ENCODE measurements at regions not wholly inside any gene's neighbourhood (a gene's known extent, or its start where the extent isn't known, plus 50 kb on each side); places are given as distances from the start of the nearest gene placed in this dataset.

DNA sequence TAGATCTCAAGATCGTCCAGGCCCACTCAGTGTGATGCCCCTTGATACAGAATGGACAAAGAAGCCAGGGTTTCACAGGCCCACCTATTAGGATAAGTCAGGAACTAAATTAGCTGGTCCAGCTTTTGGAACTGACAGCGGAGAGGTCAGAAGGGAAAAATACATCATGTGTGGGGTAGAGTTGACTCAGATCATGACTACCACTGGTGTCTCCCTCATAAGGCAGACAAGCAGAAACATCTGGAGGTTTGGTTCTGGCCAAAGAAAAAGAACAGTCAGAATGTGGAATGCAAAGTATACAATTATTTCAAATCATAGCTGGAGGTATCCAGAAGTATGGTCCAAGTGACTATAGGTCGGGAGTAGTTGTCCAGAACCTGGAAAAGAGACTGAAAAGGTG lies 621.1 kb upstream of the CELF2 start:
- TF ChIP-seq CTCF (IDR thresholded peaks at IDR 0.05; ENCODE audit: borderline replicate concordance, extremely low read depth, insufficient read depth), result no peak
- H3K4me3 ChIP-seq (ENCODE audit: low read length in 3 of 3), result no peak overlapping the region
- DNase-seq, result no peak
- FAIRE-seq, result no peak
- H3K9me3 ChIP-seq (ENCODE audit: control insufficient read depth in 2 of 3, insufficient read depth in 1 of 3, low read length in 3 of 3), result no peaks in the 10 kb centered on the region
- intact Hi-C loops (cut with DNase I), result no loop called here
- H3K27ac ChIP-seq (ENCODE audit: low read depth in 2 of 2, low read length in 2 of 2), result no peak overlapping the region
- no peaks in the 10 kb centered on the region for H3K4me1 ChIP-seq (ENCODE audit: control insufficient read depth in 2 of 3, insufficient read depth in 2 of 3, low read depth in 1 of 3, low read length in 3 of 3)
- H3K36me3 ChIP-seq (ENCODE audit: control insufficient read depth in 2 of 3, insufficient read depth in 3 of 3, low read length in 3 of 3), result no peaks in the 10 kb centered on the region
- H3K27me3 ChIP-seq (ENCODE audit: control insufficient read depth, insufficient read depth, low read length), result no peaks in the 10 kb centered on the region
- H3K9ac ChIP-seq (ENCODE audit: low read length in 3 of 3), result no peak overlapping the region

- DNase-seq (no peak), FAIRE-seq (no peak)
- Histone ChIP-seq H3K27me3 (ENCODE audit: control insufficient read depth, insufficient read depth, low read length) (no peaks in the 10 kb centered on the region), H3K4me3 (ENCODE audit: low read length in 3 of 3) (no peak overlapping the region), H3K9me3 (ENCODE audit: control insufficient read depth in 2 of 3, insufficient read depth in 1 of 3, low read length in 3 of 3) (no peaks in the 10 kb centered on the region), H3K36me3 (ENCODE audit: control insufficient read depth in 2 of 3, insufficient read depth in 3 of 3, low read length in 3 of 3) (no peaks in the 10 kb centered on the region), H3K4me1 (ENCODE audit: control insufficient read depth in 2 of 3, insufficient read depth in 2 of 3, low read depth in 1 of 3, low read length in 3 of 3) (no peaks in the 10 kb centered on the region), H3K9ac (ENCODE audit: low read length in 3 of 3) (no peak overlapping the region), H3K27ac (ENCODE audit: low read depth in 2 of 2, low read length in 2 of 2) (no peak overlapping the region)
- intact Hi-C loops (cut with DNase I), result no loop called here
- TF ChIP-seq CTCF (IDR thresholded peaks at IDR 0.05; ENCODE audit: borderline replicate concordance, extremely low read depth, insufficient read depth), result no peak
These were observed 619.8 kb upstream of the CELF2 start for GRCh38 chr10:10397906-10398305.

GRCh38 chr10:10403762-10404161 lies 613.9 kb upstream of the CELF2 start:
- no peak for TF ChIP-seq CTCF (IDR thresholded peaks at IDR 0.05; ENCODE audit: borderline replicate concordance, extremely low read depth, insufficient read depth)
- Histone ChIP-seq H3K9ac (ENCODE audit: low read length in 3 of 3) (no peak overlapping the region), H3K27ac (ENCODE audit: low read depth in 2 of 2, low read length in 2 of 2) (no peak overlapping the region), H3K9me3 (ENCODE audit: control insufficient read depth in 2 of 3, insufficient read depth in 1 of 3, low read length in 3 of 3) (no peaks in the 10 kb centered on the region), H3K36me3 (ENCODE audit: control insufficient read depth in 2 of 3, insufficient read depth in 3 of 3, low read length in 3 of 3) (no peaks in the 10 kb centered on the region), H3K4me1 (ENCODE audit: control insufficient read depth in 2 of 3, insufficient read depth in 2 of 3, low read depth in 1 of 3, low read length in 3 of 3) (no peaks in the 10 kb centered on the region), H3K27me3 (ENCODE audit: control insufficient read depth, insufficient read depth, low read length) (no peaks in the 10 kb centered on the region), H3K4me3 (ENCODE audit: low read length in 3 of 3) (no peak overlapping the region)
- FAIRE-seq, result no peak
- intact Hi-C loops (cut with DNase I), result no loop called here
- DNase-seq, result no peak

DNA sequence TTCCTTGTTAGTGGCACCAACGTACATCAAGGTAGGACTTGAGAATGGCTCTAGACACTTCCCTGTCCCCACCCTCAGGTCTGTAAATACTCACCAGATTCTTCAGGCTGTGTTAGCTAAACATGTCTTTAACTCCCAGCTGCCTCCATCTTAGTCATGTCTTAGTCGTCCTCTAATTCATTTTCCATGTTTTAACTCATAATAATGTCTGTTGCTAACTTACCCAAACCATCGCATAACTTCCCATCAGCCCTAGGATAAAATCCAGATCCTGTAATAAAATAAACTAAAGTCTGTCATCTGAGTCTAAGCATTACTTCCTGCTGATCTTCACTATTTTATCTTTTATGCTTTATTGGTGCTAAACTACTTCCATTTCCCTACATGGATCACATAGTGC lies 600.0 kb upstream of the CELF2 start:
- Histone ChIP-seq H3K27me3 (ENCODE audit: control insufficient read depth, insufficient read depth, low read length) (no peaks in the 10 kb centered on the region), H3K9me3 (ENCODE audit: control insufficient read depth in 2 of 3, insufficient read depth in 1 of 3, low read length in 3 of 3) (no peaks in the 10 kb centered on the region), H3K36me3 (ENCODE audit: control insufficient read depth in 2 of 3, insufficient read depth in 3 of 3, low read length in 3 of 3) (no peaks in the 10 kb centered on the region), H3K4me3 (ENCODE audit: low read length in 3 of 3) (no peak overlapping the region), H3K9ac (ENCODE audit: low read length in 3 of 3) (no peak overlapping the region), H3K4me1 (ENCODE audit: control insufficient read depth in 2 of 3, insufficient read depth in 2 of 3, low read depth in 1 of 3, low read length in 3 of 3) (no peaks in the 10 kb centered on the region), H3K27ac (ENCODE audit: low read depth in 2 of 2, low read length in 2 of 2) (no peak overlapping the region)
- FAIRE-seq (no peak), DNase-seq (no peak)
- intact Hi-C loops (cut with DNase I), result no loop called here
- no peak for TF ChIP-seq CTCF (IDR thresholded peaks at IDR 0.05; ENCODE audit: borderline replicate concordance, extremely low read depth, insufficient read depth)

Measured in kidney (tissue), 13 donors.